Type B pancreatic cell (in vitro differentiated cells): ENCODE measurements at regions not wholly inside any gene's neighbourhood (a gene's known extent, or its start where the extent isn't known, plus 50 kb on each side); places are given as distances from the start of the nearest gene placed in this dataset.

Experiments used
- DNase-seq: peaks from one replicate; pipeline ENCODE4 v3.0.0; 2021; ENCODE audit warnings: mixed read lengths; ENCODE audit not compliant: unreplicated experiment; ENCODE audit errors: extremely low spot score
- H3K27ac Mint-ChIP-seq: 2 replicates; pipeline ENCODE4 v1.8.0; 2021; ENCODE audit warnings: mild to moderate bottlenecking, mixed read lengths
- H3K27me3 Mint-ChIP-seq: 2 replicates; pipeline ENCODE4 v1.8.0; 2021; ENCODE audit warnings: mixed read lengths
- H3K36me3 Mint-ChIP-seq: 2 replicates; pipeline ENCODE4 v1.8.0; 2021; ENCODE audit warnings: mixed read lengths
- H3K4me1 Mint-ChIP-seq: one replicate; pipeline ENCODE4 v1.8.0; 2021; ENCODE audit warnings: mixed read lengths; ENCODE audit not compliant: unreplicated experiment
- H3K4me3 Mint-ChIP-seq: 2 replicates; pipeline ENCODE4 v1.8.0; 2021; ENCODE audit warnings: mild to moderate bottlenecking, mixed read lengths
- H3K9me3 Mint-ChIP-seq: 2 replicates; pipeline ENCODE4 v1.8.0; 2021; ENCODE audit warnings: mixed read lengths
- TF ChIP-seq, protein P1 (sequence below): fragments of 200-600 bp; sonication (generic); conservative IDR thresholded peaks from 2 replicates; pipeline ENCODE4 v1.5.0; 2021; ENCODE audit warnings: antibody characterized with exemption, mild to moderate bottlenecking

DNA sequence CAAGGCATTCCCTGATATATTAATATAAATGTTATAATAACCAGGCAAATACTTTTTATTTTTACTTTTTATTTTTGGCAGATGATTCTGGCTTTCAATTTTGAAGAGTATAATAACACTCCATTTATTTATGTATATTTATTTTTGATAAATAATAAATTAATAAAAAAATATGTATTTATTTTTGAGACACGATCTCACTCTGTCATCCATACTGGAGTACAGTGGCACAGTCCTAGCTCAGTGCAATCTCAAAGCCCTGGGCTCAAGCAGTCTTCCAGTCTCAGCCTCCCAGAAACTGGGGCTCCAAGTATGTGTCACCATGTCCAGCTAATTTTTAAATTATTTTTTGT, 93.4 kb upstream of the ITGA6 start:
- Mint-ChIP-seq H3K27me3 (peaks cover 3% of the 10 kb centered on the region), H3K4me1 (no peaks in the 10 kb centered on the region), H3K9me3 (no peaks in the 10 kb centered on the region), H3K27ac (no peak overlapping the region), H3K36me3 (no peaks in the 10 kb centered on the region), H3K4me3 (no peak overlapping the region)
- no peak for DNase-seq
- TF ChIP-seq, protein P1, sequence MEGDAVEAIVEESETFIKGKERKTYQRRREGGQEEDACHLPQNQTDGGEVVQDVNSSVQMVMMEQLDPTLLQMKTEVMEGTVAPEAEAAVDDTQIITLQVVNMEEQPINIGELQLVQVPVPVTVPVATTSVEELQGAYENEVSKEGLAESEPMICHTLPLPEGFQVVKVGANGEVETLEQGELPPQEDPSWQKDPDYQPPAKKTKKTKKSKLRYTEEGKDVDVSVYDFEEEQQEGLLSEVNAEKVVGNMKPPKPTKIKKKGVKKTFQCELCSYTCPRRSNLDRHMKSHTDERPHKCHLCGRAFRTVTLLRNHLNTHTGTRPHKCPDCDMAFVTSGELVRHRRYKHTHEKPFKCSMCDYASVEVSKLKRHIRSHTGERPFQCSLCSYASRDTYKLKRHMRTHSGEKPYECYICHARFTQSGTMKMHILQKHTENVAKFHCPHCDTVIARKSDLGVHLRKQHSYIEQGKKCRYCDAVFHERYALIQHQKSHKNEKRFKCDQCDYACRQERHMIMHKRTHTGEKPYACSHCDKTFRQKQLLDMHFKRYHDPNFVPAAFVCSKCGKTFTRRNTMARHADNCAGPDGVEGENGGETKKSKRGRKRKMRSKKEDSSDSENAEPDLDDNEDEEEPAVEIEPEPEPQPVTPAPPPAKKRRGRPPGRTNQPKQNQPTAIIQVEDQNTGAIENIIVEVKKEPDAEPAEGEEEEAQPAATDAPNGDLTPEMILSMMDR, result no peak

DNA sequence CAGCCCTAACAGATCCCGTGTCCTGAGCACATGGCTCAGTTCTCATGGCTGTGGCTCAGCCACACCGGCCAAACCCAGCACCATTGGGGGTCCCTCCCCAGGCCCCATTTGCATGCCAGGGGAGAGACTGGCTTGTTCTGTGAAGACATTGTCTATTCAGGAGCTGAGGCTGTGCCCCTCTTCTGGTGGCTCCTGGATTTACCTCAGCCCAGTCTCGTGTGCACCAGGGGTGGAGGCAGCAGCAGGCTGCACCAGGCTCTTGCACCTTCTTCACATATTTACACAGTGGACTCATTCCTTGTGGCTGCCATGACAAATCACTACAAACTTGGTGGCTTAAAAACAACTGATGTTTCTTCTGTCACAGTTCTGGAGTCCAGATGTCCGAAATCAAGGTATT, 92.4 kb upstream of the ITGA6 start:
- no peaks in the 10 kb centered on the region for H3K9me3 Mint-ChIP-seq
- DNase-seq, result no peak
- peaks cover 6% of the 10 kb centered on the region for H3K4me1 Mint-ChIP-seq
- no peaks in the 10 kb centered on the region for H3K36me3 Mint-ChIP-seq
- H3K27me3 Mint-ChIP-seq, result peaks cover 3% of the 10 kb centered on the region
- no peak overlapping the region for H3K27ac Mint-ChIP-seq
- TF ChIP-seq, protein P1, result no peak
- H3K4me3 Mint-ChIP-seq, result no peak overlapping the region

DNA sequence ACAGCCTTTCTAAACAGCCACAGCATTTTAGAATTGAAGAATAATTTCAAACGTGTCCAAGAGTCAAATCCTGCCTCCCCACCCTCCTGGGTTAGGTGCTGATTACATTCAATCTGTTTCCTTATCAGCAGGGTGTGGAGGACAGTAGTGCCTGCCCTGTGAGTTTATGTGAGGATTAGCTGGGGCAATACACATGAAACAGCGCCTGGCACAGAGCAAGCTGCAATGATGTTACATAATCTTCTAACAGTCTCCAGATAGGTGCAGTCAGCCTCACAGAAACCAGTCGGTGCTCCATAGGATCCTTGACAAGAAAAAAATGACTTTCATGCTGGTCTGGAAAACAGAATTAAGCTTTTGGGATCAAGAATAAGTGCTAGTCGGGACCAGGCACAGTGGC, 91.7 kb upstream of the ITGA6 start:
- DNase-seq, result no peak
- no peaks in the 10 kb centered on the region for H3K36me3 Mint-ChIP-seq
- H3K4me1 Mint-ChIP-seq, result peaks cover 11% of the 10 kb centered on the region
- H3K9me3 Mint-ChIP-seq, result no peaks in the 10 kb centered on the region
- peaks cover 3% of the 10 kb centered on the region for H3K27me3 Mint-ChIP-seq
- TF ChIP-seq, protein P1, result no peak
- no peak overlapping the region for H3K27ac Mint-ChIP-seq
- no peak overlapping the region for H3K4me3 Mint-ChIP-seq

DNA sequence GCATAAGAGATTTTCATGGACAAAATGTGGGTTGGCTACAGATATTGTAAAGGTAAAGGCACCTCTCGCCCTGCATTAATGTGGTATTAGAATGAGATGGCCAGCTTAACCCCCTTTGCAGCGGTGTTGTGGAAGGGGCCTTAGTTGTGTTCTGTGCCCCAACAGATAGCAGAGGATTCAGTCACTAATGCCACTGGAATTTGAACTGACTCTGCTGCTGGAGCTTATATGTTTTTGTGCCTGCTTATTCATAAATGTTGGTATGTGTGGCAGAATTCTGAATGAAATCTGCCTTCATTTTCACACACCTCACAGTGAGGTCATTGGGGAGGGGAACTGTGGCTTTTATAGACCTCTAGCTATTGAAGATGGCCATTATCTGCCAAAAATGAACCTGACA, 90.7 kb upstream of the ITGA6 start:
- Mint-ChIP-seq H3K27ac (no peak overlapping the region), H3K4me1 (peaks cover 16% of the 10 kb centered on the region), H3K27me3 (peaks cover 3% of the 10 kb centered on the region), H3K36me3 (no peaks in the 10 kb centered on the region), H3K9me3 (no peaks in the 10 kb centered on the region), H3K4me3 (no peak overlapping the region)
- TF ChIP-seq, protein P1, result no peak
- no peak for DNase-seq

DNA sequence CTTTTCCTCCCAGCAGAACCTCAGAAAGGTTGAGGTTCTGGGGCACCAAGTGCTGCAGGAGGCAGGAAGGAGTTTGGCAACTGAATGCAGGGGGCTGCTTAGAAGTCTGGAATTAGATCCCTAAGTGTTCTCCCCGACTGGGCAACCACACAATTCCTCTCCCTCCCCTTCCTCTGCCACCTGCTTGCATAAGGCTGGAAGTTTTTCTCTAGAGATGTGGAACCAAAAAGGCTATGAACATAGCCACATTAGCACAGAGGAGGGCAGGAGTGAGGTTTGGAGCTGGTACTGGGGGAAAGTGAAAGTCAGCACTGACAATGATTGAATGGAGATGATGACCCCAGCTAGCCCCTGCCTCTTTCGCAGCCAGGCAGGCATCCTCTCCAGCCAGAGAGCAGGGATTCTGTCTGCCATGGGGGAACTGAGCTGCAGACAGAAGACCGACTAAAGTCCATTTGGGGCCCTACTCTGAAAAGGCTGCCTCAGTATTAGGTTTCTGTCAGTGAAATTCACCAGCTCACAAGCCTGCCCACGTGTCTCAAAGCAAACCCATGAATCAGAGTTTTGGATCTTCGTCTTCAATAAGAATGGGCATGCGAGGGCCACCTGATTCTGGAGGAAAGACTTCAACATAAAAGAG, 87.9 kb upstream of the ITGA6 start:
- no peak overlapping the region for H3K27ac Mint-ChIP-seq
- no peak for DNase-seq
- no peaks in the 10 kb centered on the region for H3K36me3 Mint-ChIP-seq
- H3K9me3 Mint-ChIP-seq, result peaks cover 10% of the 10 kb centered on the region
- peaks cover 22% of the 10 kb centered on the region for H3K4me1 Mint-ChIP-seq
- TF ChIP-seq, protein P1, result no peak
- peak overlapping the region; percentile 16 for H3K4me3 Mint-ChIP-seq
- peaks cover 3% of the 10 kb centered on the region for H3K27me3 Mint-ChIP-seq

DNA sequence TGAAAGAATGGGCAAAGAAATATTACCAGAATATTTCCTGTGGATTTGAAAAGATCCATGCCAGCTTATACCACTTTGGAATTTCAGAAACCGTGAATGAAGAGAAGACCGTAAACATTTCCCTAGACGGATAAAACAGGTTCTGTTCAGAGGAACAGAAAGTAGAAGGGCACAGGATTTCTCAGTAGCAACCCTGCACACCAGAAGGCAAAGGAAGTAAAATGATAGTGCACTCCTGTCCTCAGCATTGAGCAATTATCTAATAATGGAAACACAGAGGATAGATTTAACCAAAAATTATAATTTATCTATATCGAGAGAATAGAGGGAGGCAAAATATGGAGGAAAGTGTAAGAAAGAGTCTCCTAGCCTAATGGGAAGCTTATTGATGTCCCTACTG, 87.0 kb upstream of the ITGA6 start:
- TF ChIP-seq, protein P1, result no peak
- Mint-ChIP-seq H3K4me1 (peaks cover 22% of the 10 kb centered on the region), H3K27ac (no peak overlapping the region), H3K36me3 (no peaks in the 10 kb centered on the region), H3K4me3 (no peak overlapping the region), H3K9me3 (peaks cover 10% of the 10 kb centered on the region), H3K27me3 (peaks cover 3% of the 10 kb centered on the region)
- no peak for DNase-seq
